ENCODE measurements at regions not wholly inside any gene's neighbourhood (a gene's known extent, or its start where the extent isn't known, plus 50 kb on each side); places are given as distances from the start of the nearest gene placed in this dataset.

DNA sequence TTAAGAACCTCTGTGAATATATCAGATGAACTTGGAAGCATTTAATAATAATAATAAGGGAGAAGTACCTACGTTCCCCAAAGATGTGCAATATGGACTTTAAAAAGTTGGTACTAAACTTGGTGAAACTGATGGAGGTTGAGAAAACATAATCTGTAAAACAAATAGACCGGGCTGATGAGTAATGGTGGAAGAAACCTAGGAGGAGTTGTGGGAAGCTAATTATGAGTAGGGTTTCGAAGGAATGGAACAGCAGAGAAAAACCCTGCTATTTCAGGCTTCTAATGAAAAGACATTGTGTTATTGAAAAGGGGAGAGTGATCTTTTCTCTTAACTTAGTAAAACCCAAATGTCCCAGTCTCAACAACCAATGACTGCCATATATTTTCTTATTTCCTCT, 229.3 kb downstream of the PCSK1 start:
- no peak overlapping the region for H3K23ac ChIP-seq (ENCODE audit: insufficient read length)
- no peaks in the 10 kb centered on the region for H3K79me1 ChIP-seq (ENCODE audit: low read depth, low read length)
- no peak overlapping the region for H2BK20ac ChIP-seq (ENCODE audit: low read length)
- CTCF ChIA-PET (ENCODE audit: partially characterized antibody): interaction anchor here (0.7 to 0.9 kb wide), 2 partner anchors 15 to 423 kb away, joined by 3 read pairs; no protein-coding TSS in a partner anchor
- no peak overlapping the region for H2AK5ac ChIP-seq (ENCODE audit: low read depth, low read length)
- WGBS, 2 experiments (ENCODE audit: extremely low coverage in 1 of 2, insufficient coverage in 1 of 2, insufficient read length in 1 of 2, insufficient replicate concordance in 2 of 2, low coverage in 1 of 2, low lambda C conversion rate in 2 of 2, missing lambda C conversion rate in 1 of 2): 87% methylated on average over 3 of the region's 3 CpGs; no CpG with 5 or more reads in 1 of the 2 experiments
- H4K5ac ChIP-seq (ENCODE audit: insufficient read length, low read depth, low read length): no peak overlapping the region
- no peak overlapping the region for H2BK12ac ChIP-seq (ENCODE audit: low read depth, low read length)
- H3K9ac ChIP-seq (replicated peaks in 1 of 4; ENCODE audit: extremely low read depth in 1 of 4, low read depth in 3 of 4, low read length in 3 of 4): no peak overlapping the region
- no peak overlapping the region for H3K27ac ChIP-seq (ENCODE audit: low read depth, low read length)
- H3K36me3 ChIP-seq (ENCODE audit: control insufficient read depth in 2 of 4, insufficient read depth in 4 of 4, low read length in 3 of 4): no peaks in the 10 kb centered on the region
- H4K20me1 ChIP-seq (replicated peaks in 1 of 2; ENCODE audit: control insufficient read depth in 1 of 2, insufficient read depth in 2 of 2, low read length in 2 of 2): no peaks in the 10 kb centered on the region
- H2BK5ac ChIP-seq (ENCODE audit: low read depth, low read length): no peak overlapping the region
- H3K4me3 ChIP-seq (ENCODE audit: extremely low read depth in 1 of 4, insufficient read depth in 2 of 4, low read depth in 3 of 4, low read length in 4 of 4): no peak overlapping the region
- H3K4me1 ChIP-seq (replicated peaks in 1 of 4; ENCODE audit: control insufficient read depth in 3 of 4, insufficient read depth in 4 of 4, low read length in 3 of 4): no peaks in the 10 kb centered on the region
- H2AFZ ChIP-seq (ENCODE audit: low read length): 0 out of 2 replicates have a peak overlapping the region, but pooled peaks have one; percentile 5
- FAIRE-seq (no peak), DNase-seq (ENCODE audit: low read depth in 1 of 2, low spot score in 2 of 2) (no peak)
- H2BK15ac ChIP-seq (ENCODE audit: low read length): no peak overlapping the region
- H3K14ac ChIP-seq (ENCODE audit: insufficient read length): no peak overlapping the region
- no peak for TF ChIP-seq EP300 (IDR thresholded peaks at IDR 0.05; ENCODE audit: borderline replicate concordance in 1 of 2, low read depth in 2 of 2, low read length in 2 of 2)
- TF ChIP-seq HDAC6 (IDR thresholded peaks at IDR 0.05; ENCODE audit: low read depth, low read length): no peak
- no peak for TF ChIP-seq RBBP5 (IDR thresholded peaks at IDR 0.05; ENCODE audit: borderline replicate concordance, low read depth, low read length)
- TF ChIP-seq POLR2A (IDR thresholded peaks at IDR 0.05; ENCODE audit: control extremely low read depth in 1 of 2, low read depth in 2 of 2, low read length in 2 of 2): no peak
- no peak for TF ChIP-seq EGR1 (IDR thresholded peaks at IDR 0.05; ENCODE audit: borderline replicate concordance, low read depth, low read length)
- TF ChIP-seq SP4 (IDR thresholded peaks at IDR 0.05; ENCODE audit: low read length): no peak
- TF ChIP-seq, protein P1, sequence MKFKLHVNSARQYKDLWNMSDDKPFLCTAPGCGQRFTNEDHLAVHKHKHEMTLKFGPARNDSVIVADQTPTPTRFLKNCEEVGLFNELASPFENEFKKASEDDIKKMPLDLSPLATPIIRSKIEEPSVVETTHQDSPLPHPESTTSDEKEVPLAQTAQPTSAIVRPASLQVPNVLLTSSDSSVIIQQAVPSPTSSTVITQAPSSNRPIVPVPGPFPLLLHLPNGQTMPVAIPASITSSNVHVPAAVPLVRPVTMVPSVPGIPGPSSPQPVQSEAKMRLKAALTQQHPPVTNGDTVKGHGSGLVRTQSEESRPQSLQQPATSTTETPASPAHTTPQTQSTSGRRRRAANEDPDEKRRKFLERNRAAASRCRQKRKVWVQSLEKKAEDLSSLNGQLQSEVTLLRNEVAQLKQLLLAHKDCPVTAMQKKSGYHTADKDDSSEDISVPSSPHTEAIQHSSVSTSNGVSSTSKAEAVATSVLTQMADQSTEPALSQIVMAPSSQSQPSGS (IDR thresholded peaks at IDR 0.05; ENCODE audit: low read length): no peak
- no peak for TF ChIP-seq RAD21 (IDR thresholded peaks at IDR 0.05 in 1 of 2, conservative IDR thresholded peaks at IDR 0.05 in 1 of 2; ENCODE audit: low read depth in 2 of 2, low read length in 2 of 2)
- TF ChIP-seq NANOG (IDR thresholded peaks at IDR 0.05; ENCODE audit: insufficient read depth, low read depth, low read length, poor library complexity, severe bottlenecking): no peak
- TF ChIP-seq POU5F1 (IDR thresholded peaks at IDR 0.05; ENCODE audit: low read depth, low read length): no peak
- TF ChIP-seq HDAC2 (IDR thresholded peaks at IDR 0.05; ENCODE audit: borderline replicate concordance in 1 of 2, low read depth in 2 of 2, low read length in 2 of 2): no peak
- H3K56ac ChIP-seq (replicated peaks; ENCODE audit: insufficient read length, low read depth, low read length): no peak overlapping the region
- no peak overlapping the region for H3K18ac ChIP-seq (ENCODE audit: extremely low read depth, low read length)
- no peak overlapping the region for H2BK120ac ChIP-seq (replicated peaks; ENCODE audit: low read depth, low read length)
- H3K4me2 ChIP-seq (ENCODE audit: insufficient read depth in 1 of 2, low read depth in 2 of 2, low read length in 2 of 2): no peak overlapping the region
- H3K4ac ChIP-seq (replicated peaks; ENCODE audit: insufficient read length, low read depth, low read length): no peak overlapping the region
- no peaks in the 10 kb centered on the region for H3K9me3 ChIP-seq (ENCODE audit: insufficient read depth in 2 of 2, low read depth in 1 of 2, low read length in 1 of 2)
- POLR2A ChIA-PET (ENCODE audit: partially characterized antibody): no interaction called here
- no peaks in the 10 kb centered on the region for H3K23me2 ChIP-seq (ENCODE audit: low read depth, low read length)
- H4K8ac ChIP-seq (ENCODE audit: extremely low read depth, insufficient read depth, low read length): no peak overlapping the region
- no peak overlapping the region for H4K91ac ChIP-seq (replicated peaks; ENCODE audit: insufficient read length, low read length)
- no peaks in the 10 kb centered on the region for H3K27me3 ChIP-seq (replicated peaks in 1 of 4; ENCODE audit: control insufficient read depth in 3 of 4, extremely low read depth in 1 of 4, insufficient read depth in 3 of 4, low read length in 3 of 4)
- H3K79me2 ChIP-seq (ENCODE audit: control insufficient read depth in 1 of 2, insufficient read depth in 2 of 2, low read length in 2 of 2): no peaks in the 10 kb centered on the region

All from H1 (cell line).